ENCODE measurements at regions not wholly inside any gene's neighbourhood (a gene's known extent, or its start where the extent isn't known, plus 50 kb on each side); places are given as distances from the start of the nearest gene placed in this dataset.
A peak's percentile ranks its signal among the peaks of the same experiment; 100 is the strongest.

- TF ChIP-seq DZIP1 (CRISPR knock-in tag; IDR thresholded peaks at IDR 0.05) = no peak
- TF ChIP-seq SNAI1 (CRISPR knock-in tag; IDR thresholded peaks at IDR 0.05; ENCODE audit: borderline replicate concordance) = 0 out of 2 replicates have a peak, but pooled peaks have one; percentile 32
- peak; percentile 79; the same call in 1 of the 2 replicates for TF ChIP-seq ZNF431 (CRISPR knock-in tag; IDR thresholded peaks at IDR 0.05; ENCODE audit: borderline replicate concordance, low read depth)
- TF ChIP-seq FOXC1 (CRISPR knock-in tag; IDR thresholded peaks at IDR 0.05; ENCODE audit: borderline replicate concordance) = peak; percentile 79; the same call in 1 of the 2 replicates
- TF ChIP-seq HOXA3 (CRISPR knock-in tag; IDR thresholded peaks at IDR 0.05) = peak; percentile 78
- TF ChIP-seq HHEX (CRISPR knock-in tag; IDR thresholded peaks at IDR 0.05) = peak; percentile 89
- no peak for TF ChIP-seq TSC22D2 (CRISPR knock-in tag; IDR thresholded peaks at IDR 0.05; ENCODE audit: borderline replicate concordance)
- TF ChIP-seq NR2F2 (IDR thresholded peaks at IDR 0.05; ENCODE audit: borderline replicate concordance, low read depth) = peak; percentile 84
- TF ChIP-seq ARNT2 (CRISPR knock-in tag; IDR thresholded peaks at IDR 0.05; ENCODE audit: low read depth) = no peak
- TF ChIP-seq ZNF335 (CRISPR knock-in tag; IDR thresholded peaks at IDR 0.05) = peak; percentile 67
- TF ChIP-seq HCFC1 (IDR thresholded peaks at IDR 0.05; ENCODE audit: low read depth, low read length) = no peak
- TF ChIP-seq HNRNPH1 (optimal IDR thresholded peaks at IDR 0.05; ENCODE audit: low read depth, low read length) = no peak
- no peak; the same call in 1 of the 2 replicates for TF ChIP-seq RORA (CRISPR knock-in tag; IDR thresholded peaks at IDR 0.05)
- TF ChIP-seq NCOA1 (CRISPR knock-in tag; IDR thresholded peaks at IDR 0.05) = no peak
- TF ChIP-seq ZNF260 (CRISPR knock-in tag; IDR thresholded peaks at IDR 0.05; ENCODE audit: borderline replicate concordance, low read depth) = no peak
- no peak for TF ChIP-seq NFRKB (IDR thresholded peaks at IDR 0.05)
- TF ChIP-seq IKZF5 (CRISPR knock-in tag; IDR thresholded peaks at IDR 0.05) = peak; percentile 99
- peak; percentile 67; the same call in 1 of the 2 replicates for TF ChIP-seq MLX (CRISPR knock-in tag; IDR thresholded peaks at IDR 0.05)
- TF ChIP-seq MXD3 (CRISPR knock-in tag; IDR thresholded peaks at IDR 0.05) = peak; percentile 32; the same call in 1 of the 2 replicates
- TF ChIP-seq MEF2D (CRISPR knock-in tag; IDR thresholded peaks at IDR 0.05) = peak; percentile 92
Measured at GRCh38 chr20:19920381-19921138, 96.6 kb upstream of the NAA20 start (continued).

Measured in HepG2 (cell line).